Effector memory CD4-positive, alpha-beta T cell (primary cell): ENCODE measurements at regions not wholly inside any gene's neighbourhood (a gene's known extent, or its start where the extent isn't known, plus 50 kb on each side); places are given as distances from the start of the nearest gene placed in this dataset.

Experiments used
- DNase-seq, 3 donors: peaks; one replicate each; pipeline ENCODE4 v3.0.0-alpha.2; 2020
- H3K27ac ChIP-seq: 2 replicates; pipeline ENCODE4 v1.7.0; 2013; ENCODE audit warnings: mild to moderate bottlenecking, low read length, moderate library complexity; ENCODE audit not compliant: insufficient read depth, poor library complexity, severe bottlenecking
- H3K27me3 ChIP-seq: replicated peaks from 2 replicates; pipeline ENCODE4 v1.7.0; 2013; ENCODE audit warnings: mild to moderate bottlenecking, low read length; ENCODE audit not compliant: insufficient read depth, control insufficient read depth, poor library complexity, severe bottlenecking
- H3K36me3 ChIP-seq: 2 replicates; pipeline ENCODE4 v1.7.0; 2013; ENCODE audit warnings: mild to moderate bottlenecking, low read length, moderate library complexity; ENCODE audit not compliant: control insufficient read depth, insufficient read depth
- H3K4me1 ChIP-seq: 2 replicates; pipeline ENCODE4 v1.7.0; 2013; ENCODE audit warnings: low read length, mild to moderate bottlenecking; ENCODE audit not compliant: control insufficient read depth, insufficient read depth, poor library complexity, severe bottlenecking
- H3K4me3 ChIP-seq: 2 replicates; pipeline ENCODE4 v1.7.0; 2013; ENCODE audit warnings: low read length, low read depth, mild to moderate bottlenecking; ENCODE audit not compliant: insufficient read depth, poor library complexity, severe bottlenecking
- H3K9me3 ChIP-seq: 2 replicates; pipeline ENCODE4 v1.7.0; 2013; ENCODE audit warnings: mild to moderate bottlenecking, low read length, moderate library complexity; ENCODE audit not compliant: control insufficient read depth

DNA sequence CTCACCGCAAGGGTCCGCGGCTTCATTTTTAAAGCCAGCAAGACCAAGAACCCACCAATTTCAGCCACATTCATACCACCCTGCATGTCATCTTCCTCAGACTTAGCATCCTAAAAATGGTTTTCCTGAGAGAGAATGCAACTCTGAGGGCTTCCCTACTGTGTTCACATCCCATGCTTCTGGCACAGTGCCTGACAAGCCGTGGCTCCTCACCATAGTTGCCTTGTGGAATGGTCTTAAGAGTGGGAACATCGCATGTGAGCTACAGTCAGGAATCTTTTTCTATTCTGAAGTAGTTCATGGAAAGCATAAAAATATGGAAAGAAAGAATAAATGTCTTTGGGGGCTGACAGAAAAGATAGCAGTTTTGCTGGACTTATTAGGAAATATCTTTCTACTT is 120.3 kb downstream of the RAP2B start:
- no peak for DNase-seq
- Histone ChIP-seq H3K9me3 (no peaks in the 10 kb centered on the region), H3K4me1 (peaks cover 9% of the 10 kb centered on the region), H3K27ac (no peak overlapping the region), H3K36me3 (no peaks in the 10 kb centered on the region), H3K4me3 (no peak overlapping the region), H3K27me3 (no peaks in the 10 kb centered on the region)

DNA sequence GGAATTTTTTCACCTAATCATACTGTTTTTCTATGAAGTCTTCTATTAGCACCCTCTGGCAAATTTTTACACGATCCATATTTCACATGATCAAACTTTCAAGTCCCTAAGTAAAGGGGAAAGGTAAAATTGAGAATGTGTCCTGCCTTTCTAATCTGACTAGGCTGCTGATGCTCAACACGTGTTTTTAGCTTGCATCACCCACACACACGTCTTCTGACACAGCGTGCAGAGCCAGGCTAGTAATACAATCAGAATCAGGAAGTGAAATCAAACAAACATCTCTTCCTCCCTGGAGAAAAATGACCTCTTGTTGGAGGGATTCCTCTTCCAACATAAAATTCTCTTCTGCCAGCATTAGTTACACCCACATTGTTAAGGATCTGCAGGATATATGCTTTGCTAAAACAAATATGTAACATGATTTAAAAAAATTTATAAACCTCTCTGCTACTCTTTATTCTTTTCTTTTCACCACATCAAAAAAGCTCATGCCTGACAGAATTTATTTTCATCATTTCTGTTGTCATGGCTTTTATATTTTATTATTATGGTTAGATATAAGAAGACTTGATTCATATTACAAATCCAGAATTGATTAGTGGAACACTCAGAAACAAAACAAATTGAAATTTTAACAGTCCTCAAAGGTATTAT is 122.4 kb downstream of the RAP2B start:
- Histone ChIP-seq H3K9me3 (no peaks in the 10 kb centered on the region), H3K27me3 (no peaks in the 10 kb centered on the region), H3K4me3 (peak overlapping the region; percentile 9), H3K27ac (peak overlapping the region; percentile 14), H3K36me3 (no peaks in the 10 kb centered on the region), H3K4me1 (peaks cover 11% of the 10 kb centered on the region)
- peak in 1 of 3 donors; percentile 11 for DNase-seq

DNA sequence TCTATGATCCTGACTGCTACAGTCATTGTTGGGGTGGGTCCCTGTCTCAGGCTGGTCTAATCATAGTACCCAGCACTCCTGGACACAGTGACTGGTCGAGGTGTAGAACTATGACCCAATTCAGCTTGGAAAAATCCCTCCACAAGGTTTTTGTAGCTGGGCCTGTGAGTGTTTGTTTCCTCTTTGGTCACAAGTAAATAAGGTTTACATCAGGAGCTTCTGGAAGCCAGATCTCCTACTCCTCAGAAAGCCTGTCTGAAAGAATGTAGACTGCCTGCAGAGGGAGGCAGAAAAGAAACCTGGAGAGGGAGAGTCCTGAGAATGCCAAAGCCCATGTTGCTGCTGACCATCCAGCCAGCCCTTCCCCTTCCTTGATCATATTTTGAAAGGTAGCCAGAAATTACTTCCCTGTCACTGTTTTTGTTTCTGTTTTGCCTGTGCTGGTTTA is 123.2 kb downstream of the RAP2B start:
- H3K36me3 ChIP-seq, result no peaks in the 10 kb centered on the region
- no peak overlapping the region for H3K4me3 ChIP-seq
- no peaks in the 10 kb centered on the region for H3K9me3 ChIP-seq
- H3K27me3 ChIP-seq, result no peaks in the 10 kb centered on the region
- peak overlapping the region; percentile 13 for H3K27ac ChIP-seq
- peaks cover 11% of the 10 kb centered on the region for H3K4me1 ChIP-seq
- DNase-seq, result no peak

DNA sequence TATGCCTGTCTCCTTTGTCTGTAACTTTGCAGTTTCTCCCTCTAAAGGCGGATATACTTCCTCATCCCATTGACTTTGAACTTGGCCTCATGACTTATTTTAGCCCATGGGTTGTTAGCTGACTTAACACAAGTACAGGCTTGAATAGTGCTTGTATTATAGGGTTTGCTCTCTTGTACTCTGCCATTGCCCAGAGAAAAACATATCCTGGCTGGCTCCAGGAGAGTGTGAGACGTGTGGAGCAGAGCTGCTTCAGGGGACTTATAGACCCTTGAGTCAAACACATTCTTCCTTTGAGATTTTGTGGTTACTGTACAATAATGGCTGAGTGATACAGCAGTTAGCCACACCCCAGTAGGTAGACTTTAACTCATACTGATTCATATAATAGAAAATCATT is 124.0 kb downstream of the RAP2B start:
- Histone ChIP-seq H3K9me3 (no peaks in the 10 kb centered on the region), H3K4me1 (peaks cover 15% of the 10 kb centered on the region), H3K27me3 (no peaks in the 10 kb centered on the region), H3K4me3 (no peak overlapping the region), H3K36me3 (no peaks in the 10 kb centered on the region), H3K27ac (no peak overlapping the region)
- no peak for DNase-seq

DNA sequence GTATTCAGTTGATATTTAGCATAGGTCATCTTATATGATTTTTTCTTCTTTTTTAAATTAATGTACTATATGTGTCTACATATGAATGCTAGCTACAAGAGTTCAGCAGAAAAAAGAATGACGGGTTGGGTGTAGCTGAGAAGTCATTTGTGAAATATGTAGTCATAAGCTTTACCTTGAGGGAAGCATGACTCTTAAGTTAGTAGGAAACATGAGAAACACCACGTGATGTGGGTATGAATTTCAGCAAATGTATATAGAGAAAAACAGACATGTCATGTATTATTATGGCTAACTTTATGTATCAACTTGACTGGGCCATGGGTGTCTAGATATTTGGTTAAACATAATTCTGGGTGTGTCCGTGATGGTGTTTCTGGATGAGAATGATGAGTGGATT is 125.0 kb downstream of the RAP2B start:
- no peak for DNase-seq
- no peaks in the 10 kb centered on the region for H3K9me3 ChIP-seq
- H3K36me3 ChIP-seq, result no peaks in the 10 kb centered on the region
- no peaks in the 10 kb centered on the region for H3K27me3 ChIP-seq
- peaks cover 17% of the 10 kb centered on the region for H3K4me1 ChIP-seq
- H3K4me3 ChIP-seq, result no peak overlapping the region
- no peak overlapping the region for H3K27ac ChIP-seq

DNA sequence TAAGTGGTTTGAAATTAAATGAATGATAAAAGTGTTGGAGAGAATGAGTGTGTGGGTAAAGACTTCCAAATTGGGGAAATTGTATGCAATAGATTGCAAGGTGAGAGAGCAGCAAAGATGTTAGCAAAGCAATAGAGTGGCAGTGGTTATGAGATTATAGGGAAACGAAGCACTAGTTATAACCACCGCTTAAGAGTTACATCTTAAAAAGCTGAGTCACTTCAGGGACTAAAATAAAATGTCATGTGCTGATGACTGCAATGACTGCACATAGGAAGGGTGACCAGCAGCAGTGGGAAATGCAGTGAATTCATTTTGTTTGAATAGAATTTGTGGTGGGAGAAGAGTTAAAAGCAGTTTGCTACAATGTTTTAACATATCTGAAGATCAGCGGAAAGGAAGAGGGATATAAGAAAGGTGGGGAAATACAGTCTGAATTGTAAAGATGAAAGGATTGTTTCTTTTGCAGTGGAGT is 127.3 kb downstream of the RAP2B start:
- H3K27me3 ChIP-seq, result no peaks in the 10 kb centered on the region
- DNase-seq, result no peak
- no peak overlapping the region for H3K27ac ChIP-seq
- H3K9me3 ChIP-seq, result no peaks in the 10 kb centered on the region
- no peaks in the 10 kb centered on the region for H3K36me3 ChIP-seq
- H3K4me3 ChIP-seq, result no peak overlapping the region
- peaks cover 14% of the 10 kb centered on the region for H3K4me1 ChIP-seq

DNA sequence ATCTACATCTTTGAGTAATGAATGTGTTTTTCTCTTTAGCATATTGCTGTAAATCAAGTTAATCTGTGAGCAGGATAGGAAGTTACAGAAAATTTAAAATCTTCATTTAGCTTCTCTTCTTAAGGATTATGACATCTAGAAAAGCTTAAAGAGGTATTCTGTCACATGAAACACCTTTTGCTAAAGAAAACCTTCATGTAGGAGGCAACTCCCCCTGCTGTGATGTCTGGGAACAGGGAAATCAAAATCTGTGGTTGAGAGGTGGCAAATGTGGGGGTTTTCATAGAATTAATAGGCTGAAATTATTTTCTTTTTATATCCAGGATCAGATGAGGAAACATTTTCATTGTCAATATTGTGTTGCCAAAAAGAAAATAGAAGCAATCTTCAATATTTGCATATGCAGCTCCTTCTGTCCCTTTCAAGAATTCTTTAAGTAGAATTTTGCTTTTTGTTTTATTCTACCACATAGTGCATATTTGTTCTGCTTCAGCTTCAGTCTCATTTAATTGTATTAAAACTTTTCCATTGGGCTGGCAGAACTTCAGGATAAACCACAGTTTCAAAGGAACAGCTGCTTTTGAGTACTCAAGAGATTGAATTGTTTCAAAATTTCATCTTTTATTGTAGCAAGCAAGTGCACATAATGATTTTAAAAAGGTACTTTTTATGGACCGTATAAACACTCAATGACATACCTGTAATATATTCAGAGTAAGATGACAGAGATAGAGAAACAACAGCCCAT is 128.4 kb downstream of the RAP2B start:
- H3K27me3 ChIP-seq, result no peaks in the 10 kb centered on the region
- peaks cover 9% of the 10 kb centered on the region for H3K4me1 ChIP-seq
- DNase-seq, result peak in 1 of 3 donors; percentile 5
- no peak overlapping the region for H3K4me3 ChIP-seq
- no peaks in the 10 kb centered on the region for H3K9me3 ChIP-seq
- no peaks in the 10 kb centered on the region for H3K36me3 ChIP-seq
- H3K27ac ChIP-seq, result no peak overlapping the region

DNA sequence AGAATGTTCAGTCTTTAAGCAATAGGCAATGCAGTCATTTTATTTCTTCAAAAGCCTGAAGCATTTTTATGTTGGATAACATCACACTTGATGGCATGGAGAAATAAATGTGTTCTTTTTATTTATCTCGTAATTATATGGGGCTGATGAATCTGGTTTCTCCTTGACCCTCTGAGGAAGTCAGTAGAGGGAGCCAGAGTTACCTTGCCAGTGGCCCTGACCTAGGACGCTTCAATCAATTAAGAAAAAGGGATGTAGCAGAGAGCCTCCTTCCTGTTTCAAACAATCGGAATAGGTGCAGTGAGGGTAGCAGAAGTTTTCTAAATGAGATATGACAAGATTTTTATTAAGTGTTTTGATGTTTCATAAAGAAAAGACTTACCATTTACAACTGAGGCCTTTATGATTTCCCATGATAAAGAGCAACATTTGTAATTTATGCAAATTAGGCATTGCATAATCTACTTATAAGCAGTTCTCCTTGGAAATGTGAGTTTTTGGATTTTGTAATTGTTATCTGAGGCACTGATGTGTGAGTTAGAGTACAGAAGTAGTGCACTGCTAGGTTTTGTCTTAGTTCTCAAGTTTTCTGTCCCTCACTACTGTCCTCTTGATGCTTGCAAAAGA is 129.1 kb downstream of the RAP2B start:
- no peak for DNase-seq
- Histone ChIP-seq H3K9me3 (no peaks in the 10 kb centered on the region), H3K4me3 (no peak overlapping the region), H3K27me3 (no peaks in the 10 kb centered on the region), H3K36me3 (no peaks in the 10 kb centered on the region), H3K4me1 (peaks cover 9% of the 10 kb centered on the region), H3K27ac (no peak overlapping the region)

DNA sequence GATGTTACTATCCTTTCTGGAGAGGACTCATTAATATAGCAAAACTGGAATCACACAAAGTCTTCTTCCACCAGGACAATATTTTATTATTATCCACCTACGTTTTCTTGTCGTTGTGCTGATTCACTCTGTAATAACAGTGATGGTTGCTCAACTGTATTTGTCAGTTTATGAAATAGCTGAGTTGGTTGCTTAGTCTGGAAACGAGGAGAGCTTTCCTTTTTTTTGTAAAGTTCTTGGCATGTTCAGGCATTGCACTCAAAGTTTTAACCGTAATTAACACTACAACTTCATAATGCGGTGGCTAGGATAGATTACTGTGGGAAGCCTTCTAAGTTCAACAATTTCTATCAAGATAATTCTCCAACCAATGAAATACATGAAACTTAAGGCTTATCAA is 131.2 kb downstream of the RAP2B start:
- no peak overlapping the region for H3K27ac ChIP-seq
- no peaks in the 10 kb centered on the region for H3K9me3 ChIP-seq
- H3K36me3 ChIP-seq, result no peaks in the 10 kb centered on the region
- H3K27me3 ChIP-seq, result no peaks in the 10 kb centered on the region
- no peak overlapping the region for H3K4me3 ChIP-seq
- H3K4me1 ChIP-seq, result peaks cover 9% of the 10 kb centered on the region
- DNase-seq, result no peak

DNA sequence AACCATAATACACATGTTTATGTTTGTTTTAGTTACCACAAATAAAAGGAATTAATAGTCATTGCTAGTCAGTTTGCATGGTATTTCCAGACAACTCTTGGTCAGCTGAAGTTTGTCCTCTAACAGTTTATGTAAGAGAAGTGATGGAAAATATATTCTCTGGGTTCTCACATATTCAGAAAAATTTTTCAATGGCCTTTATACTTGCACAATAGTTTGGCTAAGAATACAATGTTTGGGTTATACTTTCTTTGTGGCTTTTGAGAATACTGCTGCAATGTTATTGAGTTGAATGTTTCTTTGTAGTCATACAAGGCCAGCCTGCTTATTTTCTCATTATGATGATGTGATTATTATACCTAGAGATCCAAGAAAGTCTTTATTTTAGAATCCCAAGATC is 133.9 kb downstream of the RAP2B start:
- H3K4me1 ChIP-seq, result peaks cover 3% of the 10 kb centered on the region

More for the DNA sequence above, 133.9 kb downstream of the RAP2B start:
- no peaks in the 10 kb centered on the region for H3K36me3 ChIP-seq
- no peak overlapping the region for H3K27ac ChIP-seq
- no peaks in the 10 kb centered on the region for H3K9me3 ChIP-seq
- H3K4me3 ChIP-seq, result no peak overlapping the region
- H3K27me3 ChIP-seq, result no peaks in the 10 kb centered on the region
- DNase-seq, result no peak
